Astrocyte of the spinal cord (primary cell): ENCODE measurements at regions not wholly inside any gene's neighbourhood (a gene's known extent, or its start where the extent isn't known, plus 50 kb on each side); places are given as distances from the start of the nearest gene placed in this dataset.

ENCODE experiments used
- DNase-seq: peaks from one replicate; pipeline ENCODE4 v3.0.0; 2011; ENCODE audit warnings: low read depth, low spot score
- H3K4me3 ChIP-seq: 2 replicates; pipeline ENCODE4 v1.5.1; 2011; ENCODE audit warnings: low read depth, mild to moderate bottlenecking, low read length, moderate library complexity
- in situ Hi-C: cut with HindIII; loops from 2 replicates; pipeline ENCODE4 v1.10.0; 2017; ENCODE audit warnings: low sequenced_read_pairs
- TF ChIP-seq, protein P1 (sequence below): IDR thresholded peaks from 2 replicates; pipeline ENCODE4 v1.5.1; 2012; ENCODE audit warnings: low read depth, mild to moderate bottlenecking, low read length, inconsistent platforms

DNA sequence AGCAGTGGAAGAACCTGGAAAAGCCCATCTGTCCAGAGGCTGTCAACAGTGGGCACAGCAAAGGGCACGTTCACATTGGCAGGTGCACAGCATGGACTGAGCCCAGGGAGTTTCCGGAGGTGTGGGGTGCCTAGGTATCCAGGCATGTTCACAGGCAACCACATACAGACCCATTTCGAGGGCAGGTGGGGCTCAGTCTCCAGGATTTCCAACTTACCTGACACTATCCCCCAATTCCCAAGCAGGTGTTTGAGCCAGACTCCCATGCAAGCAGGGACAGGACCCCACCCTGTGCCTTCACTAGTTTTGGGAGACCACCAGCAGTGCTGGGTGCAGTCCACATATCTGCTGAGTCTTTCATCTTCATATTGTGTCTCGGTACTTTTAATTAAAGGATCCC lies 65.0 kb upstream of the IRF2BP2 start:
- DNase-seq = no peak
- TF ChIP-seq, protein P1, sequence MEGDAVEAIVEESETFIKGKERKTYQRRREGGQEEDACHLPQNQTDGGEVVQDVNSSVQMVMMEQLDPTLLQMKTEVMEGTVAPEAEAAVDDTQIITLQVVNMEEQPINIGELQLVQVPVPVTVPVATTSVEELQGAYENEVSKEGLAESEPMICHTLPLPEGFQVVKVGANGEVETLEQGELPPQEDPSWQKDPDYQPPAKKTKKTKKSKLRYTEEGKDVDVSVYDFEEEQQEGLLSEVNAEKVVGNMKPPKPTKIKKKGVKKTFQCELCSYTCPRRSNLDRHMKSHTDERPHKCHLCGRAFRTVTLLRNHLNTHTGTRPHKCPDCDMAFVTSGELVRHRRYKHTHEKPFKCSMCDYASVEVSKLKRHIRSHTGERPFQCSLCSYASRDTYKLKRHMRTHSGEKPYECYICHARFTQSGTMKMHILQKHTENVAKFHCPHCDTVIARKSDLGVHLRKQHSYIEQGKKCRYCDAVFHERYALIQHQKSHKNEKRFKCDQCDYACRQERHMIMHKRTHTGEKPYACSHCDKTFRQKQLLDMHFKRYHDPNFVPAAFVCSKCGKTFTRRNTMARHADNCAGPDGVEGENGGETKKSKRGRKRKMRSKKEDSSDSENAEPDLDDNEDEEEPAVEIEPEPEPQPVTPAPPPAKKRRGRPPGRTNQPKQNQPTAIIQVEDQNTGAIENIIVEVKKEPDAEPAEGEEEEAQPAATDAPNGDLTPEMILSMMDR = no peak
- no peak overlapping the region for H3K4me3 ChIP-seq
- in situ Hi-C loops = no loop called here

DNA sequence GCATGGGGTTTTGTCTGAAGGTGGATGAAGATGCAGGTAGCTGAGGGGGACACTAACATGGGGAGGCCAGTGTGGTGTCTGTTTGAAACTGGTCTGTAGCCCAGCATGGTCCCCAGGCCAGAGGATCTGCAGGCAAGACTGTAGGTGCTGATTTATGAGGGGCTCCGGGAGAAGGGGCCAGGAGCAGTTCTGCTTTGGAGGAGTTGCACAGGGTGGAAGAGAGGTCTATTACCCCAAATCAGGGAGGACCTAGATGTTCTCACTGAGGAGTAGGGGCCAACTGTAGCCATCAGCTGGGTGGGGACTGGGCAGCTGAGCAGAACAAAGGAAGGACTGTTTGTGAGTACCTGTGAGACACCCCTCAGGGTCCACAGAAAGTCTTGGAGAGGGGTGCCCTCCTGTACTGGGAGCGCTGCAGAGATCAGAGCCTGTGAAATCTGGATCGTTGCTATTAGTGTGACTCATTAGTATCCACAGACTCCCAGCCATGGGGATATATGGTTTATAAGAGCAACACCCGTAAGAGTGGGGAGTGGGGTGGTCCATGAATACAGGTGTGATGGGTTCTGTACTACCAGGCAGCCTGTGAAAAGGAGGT lies 64.3 kb upstream of the IRF2BP2 start:
- H3K4me3 ChIP-seq = no peak overlapping the region
- TF ChIP-seq, protein P1 = no peak
- DNase-seq = no peak
- in situ Hi-C loops = no loop called here

DNA sequence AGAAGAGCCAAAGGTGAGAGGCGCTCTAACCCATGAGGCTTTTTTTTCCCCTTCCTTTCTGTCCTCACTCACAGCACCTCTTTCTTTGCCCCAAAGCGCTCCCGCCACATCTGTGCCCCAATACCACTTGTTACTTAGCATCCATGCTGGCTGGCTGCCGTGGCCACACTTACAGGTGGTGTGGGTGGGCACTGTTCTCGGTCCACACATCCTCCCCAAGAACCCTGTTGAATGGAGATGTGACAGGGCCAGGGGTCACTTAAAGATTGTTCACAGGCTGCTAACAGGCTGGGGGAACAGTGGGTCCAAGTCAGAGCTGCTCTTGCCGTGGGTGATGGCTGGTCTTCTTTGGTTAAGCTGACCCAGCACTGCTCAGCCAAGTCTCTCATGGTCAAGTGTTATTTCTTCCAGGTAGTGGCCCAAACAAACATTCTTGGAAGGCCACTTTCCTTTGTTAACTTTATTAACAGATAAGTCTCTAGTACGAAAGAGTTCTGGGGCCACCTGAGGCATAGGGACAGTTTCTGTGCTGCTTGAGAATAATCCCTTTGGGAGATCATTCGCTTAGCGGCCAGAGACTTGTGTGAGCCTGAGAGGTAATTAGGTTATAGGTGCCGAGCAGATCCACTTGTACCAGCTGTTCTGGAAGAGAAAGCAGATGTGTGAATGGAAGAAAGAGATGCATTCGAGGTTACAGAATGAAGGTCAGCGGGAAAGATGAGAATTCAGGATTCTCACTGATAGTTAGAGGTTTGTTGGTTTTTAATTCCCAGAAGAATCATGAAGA lies 62.6 kb upstream of the IRF2BP2 start:
- no peak for DNase-seq
- TF ChIP-seq, protein P1 = no peak
- in situ Hi-C loops = no loop called here
- H3K4me3 ChIP-seq = no peak overlapping the region

DNA sequence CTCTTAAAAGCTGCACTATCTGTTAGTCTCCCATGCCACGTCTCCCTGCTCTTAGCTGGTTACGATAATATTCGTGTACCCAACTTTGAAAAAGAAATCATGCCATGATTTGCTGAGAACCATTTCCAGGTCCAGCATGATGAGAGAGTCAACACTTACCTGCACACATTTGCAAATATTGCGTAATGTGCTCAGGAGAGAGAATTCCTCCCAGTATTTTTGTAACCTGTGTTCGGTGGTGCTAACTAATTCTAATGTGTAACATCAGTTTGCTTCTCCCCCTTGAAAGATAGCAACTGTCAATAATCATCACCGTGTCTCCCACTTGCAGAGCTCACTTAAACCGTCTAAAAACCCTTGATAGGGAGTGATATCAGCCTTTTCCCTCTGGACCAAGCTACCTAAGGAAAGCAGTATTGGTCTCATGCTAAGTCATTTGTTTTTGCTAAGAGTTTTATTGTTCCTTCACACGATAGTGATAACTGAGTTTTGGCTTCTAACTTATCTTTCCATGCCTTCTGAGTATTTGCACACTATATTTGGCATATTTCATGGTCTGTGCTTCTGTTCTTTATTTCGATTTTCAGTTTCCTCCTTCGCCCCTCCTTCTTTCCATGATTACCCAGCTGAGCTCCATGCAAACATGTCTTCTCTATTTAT lies 61.1 kb upstream of the IRF2BP2 start:
- H3K4me3 ChIP-seq = no peak overlapping the region
- in situ Hi-C loops = no loop called here
- TF ChIP-seq, protein P1 = no peak
- DNase-seq = no peak

DNA sequence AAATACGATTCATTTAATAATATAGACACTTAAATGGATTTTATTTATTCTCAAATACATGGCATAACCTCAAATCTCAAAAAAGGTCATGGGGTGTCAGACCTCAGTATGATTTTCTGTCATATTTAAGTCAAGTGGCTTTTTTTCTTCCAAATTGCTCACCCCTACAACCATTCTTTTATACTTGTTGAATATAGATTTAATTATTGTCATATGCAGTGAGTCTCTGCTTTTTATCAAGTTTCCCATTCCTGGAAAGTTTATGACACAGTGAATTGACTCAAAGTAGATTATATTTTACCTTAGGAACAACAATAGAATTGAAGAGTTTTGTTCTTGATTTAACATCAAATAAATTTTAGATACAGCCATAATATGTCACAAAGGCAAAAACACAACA lies 59.5 kb upstream of the IRF2BP2 start:
- no peak overlapping the region for H3K4me3 ChIP-seq
- TF ChIP-seq, protein P1 = no peak
- no peak for DNase-seq
- in situ Hi-C loops = no loop called here

DNA sequence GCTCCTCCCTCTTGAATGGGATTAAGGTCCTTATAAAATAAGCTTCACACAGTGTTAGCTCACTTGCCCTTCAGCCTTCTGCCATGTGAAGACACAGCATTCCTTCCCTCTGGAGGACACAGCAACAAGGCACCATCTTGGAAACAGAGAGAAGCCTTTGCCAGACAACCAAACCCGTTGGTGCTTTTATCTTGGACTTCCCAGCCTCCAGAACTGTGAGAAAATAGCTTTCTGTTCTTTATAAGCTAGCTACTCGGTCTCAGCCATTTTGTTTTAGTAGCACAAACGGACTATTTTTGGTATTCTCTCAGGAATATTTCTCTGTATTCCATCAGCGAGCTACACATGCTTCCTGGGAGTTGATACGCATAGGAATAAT lies 58.6 kb upstream of the IRF2BP2 start:
- DNase-seq = no peak
- in situ Hi-C loops = no loop called here
- TF ChIP-seq, protein P1 = no peak
- H3K4me3 ChIP-seq = no peak overlapping the region
